GM23338 (cell line): ENCODE measurements at regions not wholly inside any gene's neighbourhood (a gene's known extent, or its start where the extent isn't known, plus 50 kb on each side); places are given as distances from the start of the nearest gene placed in this dataset.

ENCODE experiments used
- ATAC-seq: fragments of 200-7000 bp; cut with Tn5 transposase; 3 replicates; pipeline ENCODE4 v1.9.1; 2020
- DNase-seq: peaks from one replicate; pipeline ENCODE4 v3.0.0-alpha.2; 2015; ENCODE audit warnings: low spot score
- H2AFZ ChIP-seq: fragments of 200-600 bp; sonication (generic); 2 replicates; pipeline ENCODE4 v1.8.0; 2016; ENCODE audit warnings: antibody characterized with exemption, mild to moderate bottlenecking, moderate library complexity
- H3F3A ChIP-seq: fragments of 200-600 bp; sonication (generic); replicated peaks from 2 replicates; pipeline ENCODE4 v1.8.0; 2017; ENCODE audit warnings: antibody characterized with exemption, mixed run types, low read depth
- H3K27ac ChIP-seq: fragments of 200-600 bp; sonication (generic); 2 replicates; pipeline ENCODE4 v1.6.1; 2016; ENCODE audit warnings: low read depth
- H3K27me3 ChIP-seq: fragments of 200-600 bp; sonication (generic); 2 replicates; pipeline ENCODE4 v1.8.0; 2016; ENCODE audit warnings: mild to moderate bottlenecking, mixed run types, moderate library complexity; ENCODE audit not compliant: insufficient read depth
- H3K36me3 ChIP-seq: fragments of 200-600 bp; sonication (generic); 2 replicates; pipeline ENCODE4 v1.8.0; 2016; ENCODE audit warnings: mild to moderate bottlenecking; ENCODE audit not compliant: insufficient read depth
- H3K4me1 ChIP-seq: fragments of 200-600 bp; sonication (generic); 2 replicates; pipeline ENCODE4 v1.8.0; 2016; ENCODE audit warnings: mild to moderate bottlenecking, moderate library complexity; ENCODE audit not compliant: insufficient read depth
- H3K4me2 ChIP-seq: fragments of 200-600 bp; sonication (generic); 2 replicates; pipeline ENCODE4 v1.7.1; 2017; ENCODE audit warnings: mixed run types
- H3K4me3 ChIP-seq: fragments of 200-600 bp; sonication (generic); 2 replicates; pipeline ENCODE4 v1.6.1; 2016; ENCODE audit warnings: mixed run types
- H3K79me2 ChIP-seq: fragments of 200-600 bp; sonication (generic); replicated peaks from 2 replicates; pipeline ENCODE4 v1.8.0; 2017; ENCODE audit warnings: mild to moderate bottlenecking; ENCODE audit not compliant: insufficient read depth
- H3K9me2 ChIP-seq: fragments of 200-600 bp; sonication (generic); 2 replicates; pipeline ENCODE4 v1.8.0; 2017; ENCODE audit not compliant: insufficient read depth
- H4K20me1 ChIP-seq: fragments of 200-600 bp; sonication (generic); replicated peaks from 2 replicates; pipeline ENCODE4 v1.8.0; 2017; ENCODE audit warnings: mild to moderate bottlenecking; ENCODE audit not compliant: insufficient read depth
- H3K27ac Mint-ChIP-seq: 2 replicates; pipeline ENCODE4 v1.8.0; 2020; ENCODE audit warnings: inconsistent platforms, mild to moderate bottlenecking, moderate library complexity, mixed read lengths
- H3K27me3 Mint-ChIP-seq: 3 replicates; pipeline ENCODE4 v1.8.0; 2022; ENCODE audit warnings: low read depth, mild to moderate bottlenecking, moderate library complexity, mixed read lengths, inconsistent platforms; ENCODE audit not compliant: insufficient read depth, poor library complexity
- H3K36me3 Mint-ChIP-seq: 3 replicates; pipeline ENCODE4 v1.8.0; 2021; ENCODE audit warnings: low read depth, mild to moderate bottlenecking, inconsistent platforms, moderate library complexity, mixed read lengths
- H3K4me1 Mint-ChIP-seq: 3 replicates; pipeline ENCODE4 v1.8.0; 2020; ENCODE audit warnings: mild to moderate bottlenecking, inconsistent platforms, mixed read lengths
- H3K4me3 Mint-ChIP-seq: 3 replicates; pipeline ENCODE4 v1.8.0; 2021; ENCODE audit warnings: moderate library complexity, mild to moderate bottlenecking, inconsistent platforms, mixed read lengths
- H3K9me3 Mint-ChIP-seq: 3 replicates; pipeline ENCODE4 v1.8.0; 2020; ENCODE audit warnings: moderate library complexity, mild to moderate bottlenecking, inconsistent platforms, mixed read lengths
- CREB1 ChIP-seq: fragments of 250-450 bp; sonication (Bioruptor Pico); IDR thresholded peaks from 2 replicates; pipeline ENCODE4 v1.5.0; 2020; ENCODE audit warnings: low read depth, mild to moderate bottlenecking, moderate library complexity
- EZH2phosphoT487 ChIP-seq: fragments of 200-600 bp; sonication (generic); IDR thresholded peaks from one replicate; pipeline ENCODE4 v1.8.1; 2018; ENCODE audit warnings: antibody characterized with exemption; ENCODE audit not compliant: unreplicated experiment
- JUNB ChIP-seq: IDR thresholded peaks from one replicate; pipeline ENCODE4 v1.6.1; 2016; ENCODE audit warnings: antibody characterized with exemption; ENCODE audit not compliant: unreplicated experiment
- NANOG ChIP-seq: IDR thresholded peaks from 2 replicates; pipeline ENCODE4 v1.6.1; 2016; ENCODE audit warnings: antibody characterized with exemption, borderline replicate concordance
- POLR2AphosphoS5 ChIP-seq: IDR thresholded peaks from 2 replicates; pipeline ENCODE4 v1.6.1; 2016; ENCODE audit warnings: antibody characterized with exemption, low read depth
- STAT1 ChIP-seq: IDR thresholded peaks from one replicate; pipeline ENCODE4 v1.6.1; 2016; ENCODE audit warnings: antibody characterized with exemption; ENCODE audit not compliant: unreplicated experiment
- ZNF114 ChIP-seq: fragments of 250-450 bp; sonication (Bioruptor Pico); IDR thresholded peaks from 2 replicates; pipeline ENCODE4 v1.5.0; 2020; ENCODE audit warnings: mild to moderate bottlenecking, moderate library complexity
- ZNF462 ChIP-seq: fragments of 250-450 bp; sonication (Bioruptor Pico); IDR thresholded peaks from 2 replicates; pipeline ENCODE4 v1.5.0; 2020; ENCODE audit warnings: mild to moderate bottlenecking, moderate library complexity
- TF ChIP-seq, protein P1 (sequence below), 2 experiments: fragments of 200-600 bp in 1 of 2; sonication (generic) in 1 of 2; conservative IDR thresholded peaks; 2 replicates each; pipeline versions ENCODE4 v1.5.1 to v1.6.1; 2016 to 2017; ENCODE audit warnings: antibody characterized with exemption in 2 of 2, low read depth in 2 of 2, mild to moderate bottlenecking in 2 of 2, moderate library complexity in 1 of 2
- TF ChIP-seq, protein P2 (sequence below): IDR thresholded peaks from one replicate; pipeline ENCODE4 v1.6.1; 2018; ENCODE audit warnings: antibody characterized with exemption; ENCODE audit not compliant: unreplicated experiment
- TF ChIP-seq, protein P3 (sequence below): IDR thresholded peaks from 2 replicates; pipeline ENCODE4 v1.6.1; 2016; ENCODE audit warnings: antibody characterized with exemption

DNA sequence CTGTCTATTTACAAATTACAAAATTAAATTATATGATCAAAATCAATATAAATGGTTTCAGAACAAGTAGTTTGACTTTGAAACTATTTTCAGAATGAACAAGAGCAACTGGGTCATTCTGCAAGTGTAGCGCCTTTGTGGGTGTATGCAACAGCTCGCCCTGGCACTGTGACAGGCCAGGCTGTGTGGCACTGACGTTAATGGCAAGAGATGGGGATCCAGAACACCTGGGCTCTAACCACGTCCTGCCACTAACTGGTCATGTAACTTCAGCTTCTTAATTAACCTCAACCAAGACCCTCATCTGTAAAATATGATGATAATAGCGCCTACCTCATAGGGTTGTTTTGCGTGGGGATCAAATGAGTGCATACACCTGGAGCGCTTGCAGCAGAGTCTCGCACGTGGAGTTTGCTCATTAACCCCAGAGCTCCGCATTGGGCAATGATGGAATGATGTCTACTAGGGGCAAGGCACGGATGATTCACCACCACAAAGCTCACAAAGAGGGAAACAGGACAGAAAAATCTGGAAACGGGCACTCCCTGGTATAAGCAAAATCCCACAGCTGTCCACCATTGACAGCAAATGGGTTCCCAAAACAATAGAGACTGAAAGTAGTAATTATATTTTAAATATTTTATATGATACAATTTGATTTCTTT, 639.4 kb downstream of the SEMA5A start (continued):
- TF ChIP-seq CREB1 (CRISPR knock-in tag) (no peak), NANOG (no peak), STAT1 (no peak)

- H3K36me3 Mint-ChIP-seq: no peaks in the 10 kb centered on the region
- H4K20me1 ChIP-seq: no peaks in the 10 kb centered on the region
- no peak overlapping the region for H3K27ac Mint-ChIP-seq
- H3K36me3 ChIP-seq: no peaks in the 10 kb centered on the region
- H3K4me3 Mint-ChIP-seq: no peak overlapping the region
- no peaks in the 10 kb centered on the region for H3F3A ChIP-seq
- H3K4me1 Mint-ChIP-seq: no peaks in the 10 kb centered on the region
- H3K27me3 Mint-ChIP-seq: no peaks in the 10 kb centered on the region
- no peaks in the 10 kb centered on the region for H3K9me3 Mint-ChIP-seq
- no peaks in the 10 kb centered on the region for H3K27me3 ChIP-seq
- H2AFZ ChIP-seq: peak overlapping the region; percentile 74
- H3K4me3 ChIP-seq: no peak overlapping the region
- no peak overlapping the region for H3K4me2 ChIP-seq
- DNase-seq (no peak), ATAC-seq (peak; percentile 46)
- no peaks in the 10 kb centered on the region for H3K79me2 ChIP-seq
- H3K9me2 ChIP-seq: no peaks in the 10 kb centered on the region
- H3K27ac ChIP-seq: no peak overlapping the region
- no peaks in the 10 kb centered on the region for H3K4me1 ChIP-seq
- TF ChIP-seq EZH2phosphoT487: no peak
- TF ChIP-seq ZNF114 (CRISPR knock-in tag): no peak
- TF ChIP-seq ZNF462 (CRISPR knock-in tag): no peak
- no peak for TF ChIP-seq POLR2AphosphoS5
- no peak for TF ChIP-seq JUNB
- TF ChIP-seq, protein P1, sequence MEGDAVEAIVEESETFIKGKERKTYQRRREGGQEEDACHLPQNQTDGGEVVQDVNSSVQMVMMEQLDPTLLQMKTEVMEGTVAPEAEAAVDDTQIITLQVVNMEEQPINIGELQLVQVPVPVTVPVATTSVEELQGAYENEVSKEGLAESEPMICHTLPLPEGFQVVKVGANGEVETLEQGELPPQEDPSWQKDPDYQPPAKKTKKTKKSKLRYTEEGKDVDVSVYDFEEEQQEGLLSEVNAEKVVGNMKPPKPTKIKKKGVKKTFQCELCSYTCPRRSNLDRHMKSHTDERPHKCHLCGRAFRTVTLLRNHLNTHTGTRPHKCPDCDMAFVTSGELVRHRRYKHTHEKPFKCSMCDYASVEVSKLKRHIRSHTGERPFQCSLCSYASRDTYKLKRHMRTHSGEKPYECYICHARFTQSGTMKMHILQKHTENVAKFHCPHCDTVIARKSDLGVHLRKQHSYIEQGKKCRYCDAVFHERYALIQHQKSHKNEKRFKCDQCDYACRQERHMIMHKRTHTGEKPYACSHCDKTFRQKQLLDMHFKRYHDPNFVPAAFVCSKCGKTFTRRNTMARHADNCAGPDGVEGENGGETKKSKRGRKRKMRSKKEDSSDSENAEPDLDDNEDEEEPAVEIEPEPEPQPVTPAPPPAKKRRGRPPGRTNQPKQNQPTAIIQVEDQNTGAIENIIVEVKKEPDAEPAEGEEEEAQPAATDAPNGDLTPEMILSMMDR (conservative IDR thresholded peaks at IDR 0.05; ENCODE audit: low read depth in 2 of 2): no peak
- no peak for TF ChIP-seq NANOG
- TF ChIP-seq, protein P2, sequence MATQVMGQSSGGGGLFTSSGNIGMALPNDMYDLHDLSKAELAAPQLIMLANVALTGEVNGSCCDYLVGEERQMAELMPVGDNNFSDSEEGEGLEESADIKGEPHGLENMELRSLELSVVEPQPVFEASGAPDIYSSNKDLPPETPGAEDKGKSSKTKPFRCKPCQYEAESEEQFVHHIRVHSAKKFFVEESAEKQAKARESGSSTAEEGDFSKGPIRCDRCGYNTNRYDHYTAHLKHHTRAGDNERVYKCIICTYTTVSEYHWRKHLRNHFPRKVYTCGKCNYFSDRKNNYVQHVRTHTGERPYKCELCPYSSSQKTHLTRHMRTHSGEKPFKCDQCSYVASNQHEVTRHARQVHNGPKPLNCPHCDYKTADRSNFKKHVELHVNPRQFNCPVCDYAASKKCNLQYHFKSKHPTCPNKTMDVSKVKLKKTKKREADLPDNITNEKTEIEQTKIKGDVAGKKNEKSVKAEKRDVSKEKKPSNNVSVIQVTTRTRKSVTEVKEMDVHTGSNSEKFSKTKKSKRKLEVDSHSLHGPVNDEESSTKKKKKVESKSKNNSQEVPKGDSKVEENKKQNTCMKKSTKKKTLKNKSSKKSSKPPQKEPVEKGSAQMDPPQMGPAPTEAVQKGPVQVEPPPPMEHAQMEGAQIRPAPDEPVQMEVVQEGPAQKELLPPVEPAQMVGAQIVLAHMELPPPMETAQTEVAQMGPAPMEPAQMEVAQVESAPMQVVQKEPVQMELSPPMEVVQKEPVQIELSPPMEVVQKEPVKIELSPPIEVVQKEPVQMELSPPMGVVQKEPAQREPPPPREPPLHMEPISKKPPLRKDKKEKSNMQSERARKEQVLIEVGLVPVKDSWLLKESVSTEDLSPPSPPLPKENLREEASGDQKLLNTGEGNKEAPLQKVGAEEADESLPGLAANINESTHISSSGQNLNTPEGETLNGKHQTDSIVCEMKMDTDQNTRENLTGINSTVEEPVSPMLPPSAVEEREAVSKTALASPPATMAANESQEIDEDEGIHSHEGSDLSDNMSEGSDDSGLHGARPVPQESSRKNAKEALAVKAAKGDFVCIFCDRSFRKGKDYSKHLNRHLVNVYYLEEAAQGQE: no peak
- TF ChIP-seq STAT1: no peak
- no peak for TF ChIP-seq CREB1 (CRISPR knock-in tag)
- TF ChIP-seq, protein P3, sequence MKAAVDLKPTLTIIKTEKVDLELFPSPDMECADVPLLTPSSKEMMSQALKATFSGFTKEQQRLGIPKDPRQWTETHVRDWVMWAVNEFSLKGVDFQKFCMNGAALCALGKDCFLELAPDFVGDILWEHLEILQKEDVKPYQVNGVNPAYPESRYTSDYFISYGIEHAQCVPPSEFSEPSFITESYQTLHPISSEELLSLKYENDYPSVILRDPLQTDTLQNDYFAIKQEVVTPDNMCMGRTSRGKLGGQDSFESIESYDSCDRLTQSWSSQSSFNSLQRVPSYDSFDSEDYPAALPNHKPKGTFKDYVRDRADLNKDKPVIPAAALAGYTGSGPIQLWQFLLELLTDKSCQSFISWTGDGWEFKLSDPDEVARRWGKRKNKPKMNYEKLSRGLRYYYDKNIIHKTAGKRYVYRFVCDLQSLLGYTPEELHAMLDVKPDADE: no peak
Observed at GRCh38 chr5:8907168-8907868, 638.6 kb downstream of the SEMA5A start.
